EL (cell line): ENCODE measurements at regions not wholly inside any gene's neighbourhood (a gene's known extent, or its start where the extent isn't known, plus 50 kb on each side); places are given as distances from the start of the nearest gene placed in this dataset.
"Not testable (repeated sequence)": the region's sequence is repeated elsewhere in the genome, so short reads cannot be mapped to it uniquely, and the experiment has no call there.

Experiments used
- DNase-seq: peaks from one replicate; pipeline ENCODE4 v3.0.0-alpha.2; 2016

- no peak for DNase-seq
Observed at GRCh38 chr1:73766786-73767348, 431.1 kb downstream of the LRRIQ3 start.

- no peak for DNase-seq
Observed at GRCh38 chr1:73765551-73766233, 432.3 kb downstream of the LRRIQ3 start.

GRCh38 chr1:73761559-73761958, 436.4 kb downstream of the LRRIQ3 start:
- no peak for DNase-seq

DNA sequence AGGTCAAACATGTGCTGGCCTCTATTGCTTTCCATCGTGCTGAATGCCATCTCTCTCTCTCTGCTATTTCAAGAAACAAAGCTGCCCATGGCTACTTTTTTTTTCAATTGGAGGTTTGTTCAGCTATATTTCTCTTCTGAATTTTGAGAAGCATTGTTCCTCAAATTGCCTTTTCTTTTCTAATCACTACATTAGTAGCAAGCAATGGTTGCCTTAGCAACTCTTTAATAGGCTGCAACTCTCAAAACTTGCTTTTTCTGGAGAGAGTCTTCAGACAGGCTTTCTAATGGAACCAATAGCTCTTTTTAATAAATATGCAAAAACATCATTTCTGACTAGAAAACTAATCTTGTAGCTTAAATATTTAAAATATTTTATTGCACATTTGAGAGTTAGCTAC, 439.0 kb downstream of the LRRIQ3 start:
- DNase-seq: no peak

DNA sequence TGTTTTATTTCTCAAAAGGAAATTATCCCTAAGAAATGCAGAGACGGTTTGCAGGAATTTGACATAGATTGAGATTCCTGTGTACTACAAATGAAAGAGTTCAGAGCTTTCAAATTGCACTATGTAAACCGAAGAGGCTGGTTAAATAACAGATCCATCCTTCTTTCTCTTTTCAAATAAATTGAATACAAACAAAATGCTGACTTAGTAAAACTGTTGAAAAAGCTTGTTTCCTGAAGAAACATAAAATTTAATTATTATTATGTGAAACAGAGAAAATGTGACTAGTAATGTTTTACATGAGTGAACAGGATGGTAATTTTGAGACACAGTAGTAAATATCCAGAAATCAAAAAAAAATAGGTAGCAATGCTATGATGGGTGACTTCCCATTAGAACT, 441.2 kb downstream of the LRRIQ3 start:
- DNase-seq: no peak

GRCh38 chr1:73755649-73756048, 442.3 kb downstream of the LRRIQ3 start:
- no peak for DNase-seq

DNA sequence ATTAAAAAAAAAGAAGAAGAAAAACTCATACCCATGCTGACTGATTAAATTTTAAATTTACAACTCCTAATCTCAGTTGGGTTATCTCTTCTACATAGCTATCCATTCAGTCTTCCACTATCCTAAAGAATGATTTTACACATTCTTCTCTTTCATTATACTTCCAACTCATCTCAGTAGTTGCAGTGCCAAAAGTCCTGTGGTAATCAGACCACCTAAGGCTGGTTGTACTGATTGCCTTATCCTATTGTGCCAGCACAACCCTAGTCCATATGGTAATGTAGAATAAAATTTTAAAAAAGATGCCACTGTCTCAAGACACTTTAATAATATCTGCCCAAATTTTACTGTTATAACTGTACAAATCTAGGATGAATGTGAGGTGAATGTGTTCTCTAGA, 448.0 kb downstream of the LRRIQ3 start:
- DNase-seq: no peak

- DNase-seq: no peak
Observed at GRCh38 chr1:73744985-73745384, 453.0 kb downstream of the LRRIQ3 start.

- no peak for DNase-seq
Observed at GRCh38 chr1:73736125-73736524, 461.9 kb downstream of the LRRIQ3 start.

GRCh38 chr1:73727036-73727435, 470.9 kb downstream of the LRRIQ3 start:
- DNase-seq: no peak

- no peak for DNase-seq
Observed at GRCh38 chr1:73722055-73722454, 475.9 kb downstream of the LRRIQ3 start.

DNA sequence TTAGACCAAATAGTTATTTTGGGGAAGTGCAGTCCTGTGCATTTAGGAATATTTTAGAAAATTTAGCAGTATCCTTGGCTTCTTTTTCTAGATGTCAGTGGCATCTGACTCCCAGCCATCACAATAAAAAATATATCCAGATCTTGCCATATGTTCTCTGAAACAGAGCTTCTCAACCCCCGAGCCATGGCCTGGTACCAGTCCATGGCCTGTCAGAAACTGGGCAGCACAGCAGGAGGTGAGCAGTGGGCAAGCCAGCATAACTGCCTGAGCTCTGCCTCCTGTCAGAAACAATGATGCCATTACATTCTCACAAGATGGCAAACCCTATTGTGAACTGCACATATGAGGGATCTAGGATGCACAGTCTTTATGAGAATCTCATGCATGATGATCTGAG, 480.0 kb downstream of the LRRIQ3 start:
- no peak for DNase-seq

GRCh38 chr1:73711089-73711488, 486.9 kb downstream of the LRRIQ3 start:
- no peak for DNase-seq

DNA sequence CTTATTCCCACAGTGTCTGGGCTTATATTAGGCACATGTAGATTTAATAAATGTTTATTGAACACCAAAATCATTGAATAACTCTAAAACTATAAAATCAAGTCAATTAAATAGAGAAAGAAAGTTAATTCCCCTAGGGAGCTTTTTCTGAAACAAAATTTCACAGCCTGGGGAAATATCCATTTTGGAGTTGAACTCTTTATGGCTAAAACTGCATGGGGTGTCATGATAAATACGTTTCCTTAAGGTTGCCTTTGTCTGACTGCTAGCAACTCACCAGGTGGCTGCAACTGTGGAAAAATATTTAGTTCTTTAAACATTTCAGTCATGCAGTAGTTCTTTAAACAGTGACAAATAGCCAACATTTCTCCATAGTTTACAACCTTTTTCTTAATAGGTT, 496.1 kb downstream of the LRRIQ3 start:
- DNase-seq: no peak

- DNase-seq: no peak
Observed at GRCh38 chr1:73676186-73676585, 521.8 kb downstream of the LRRIQ3 start.

DNA sequence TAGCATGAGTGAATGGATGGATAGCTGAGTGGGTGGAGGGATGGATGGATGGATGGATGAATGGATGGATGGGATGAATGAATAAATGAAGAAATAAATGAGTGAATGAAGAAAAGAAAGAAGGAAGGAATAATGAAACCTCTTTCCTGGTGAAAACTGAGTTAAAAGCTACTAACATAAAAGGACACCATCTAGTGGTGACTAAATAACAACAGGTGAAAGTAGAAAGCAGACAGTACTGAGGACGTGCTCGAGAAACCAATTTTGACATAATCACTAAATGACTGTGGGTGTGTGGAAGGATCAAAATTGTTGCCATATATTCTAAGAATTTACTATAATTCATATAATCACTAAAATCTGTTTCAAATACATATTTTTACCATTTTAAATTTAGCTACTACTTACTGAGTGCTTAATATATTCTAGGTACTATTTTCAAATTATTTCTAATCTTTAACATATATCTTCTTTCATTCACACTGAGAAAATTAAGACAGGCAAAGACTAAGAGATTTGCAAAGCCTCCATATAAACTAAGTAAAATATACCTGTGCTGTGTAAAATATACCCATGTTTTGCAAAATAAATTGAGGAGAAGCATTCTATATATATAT, 522.9 kb downstream of the LRRIQ3 start:
- DNase-seq: no peak

GRCh38 chr1:73673971-73674370, 524.0 kb downstream of the LRRIQ3 start:
- no peak for DNase-seq

DNA sequence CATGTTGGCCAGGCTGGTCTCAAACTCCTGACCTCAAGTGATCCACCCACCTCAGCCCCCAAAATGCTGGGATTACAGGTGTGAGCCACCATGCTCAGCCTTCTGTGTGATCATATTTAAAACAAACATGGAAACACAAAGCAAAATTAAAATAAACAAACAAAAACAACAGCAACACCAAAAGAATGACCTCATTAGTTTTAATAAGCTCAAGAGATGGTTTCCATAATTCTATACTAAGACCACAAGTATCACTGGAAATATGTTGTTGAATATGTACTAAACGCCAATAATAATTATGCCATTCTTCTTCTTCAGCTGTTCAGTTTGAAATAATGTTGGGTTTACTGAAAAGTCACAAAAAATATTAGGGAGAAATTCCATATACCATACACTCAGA, 526.4 kb downstream of the LRRIQ3 start:
- DNase-seq: no peak

GRCh38 chr1:73667959-73668358, 530.0 kb downstream of the LRRIQ3 start:
- not testable (repeated sequence) for DNase-seq

- DNase-seq: no peak
Observed at GRCh38 chr1:73662526-73662925, 535.5 kb downstream of the LRRIQ3 start.

- no peak for DNase-seq
Observed at GRCh38 chr1:73659136-73659535, 538.8 kb downstream of the LRRIQ3 start.

DNA sequence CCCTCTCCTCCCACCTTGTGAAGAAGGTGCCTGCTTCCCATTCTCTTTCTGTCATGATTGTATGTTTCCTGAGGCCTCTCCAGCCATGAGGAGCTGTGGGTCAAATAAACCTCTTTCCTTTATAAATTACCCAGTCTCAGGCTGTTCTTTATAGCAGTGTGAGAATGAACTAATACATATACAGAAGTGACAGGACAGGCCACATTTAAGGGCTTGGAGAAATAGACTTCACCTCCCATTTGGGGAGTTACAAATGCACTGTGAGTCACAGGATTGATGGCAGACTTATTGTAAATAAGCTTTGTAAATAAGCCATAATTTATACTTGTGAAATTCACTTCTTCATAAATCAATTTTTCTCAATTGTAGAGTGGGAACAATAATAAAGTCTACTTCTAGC, 543.3 kb downstream of the LRRIQ3 start:
- no peak for DNase-seq

DNA sequence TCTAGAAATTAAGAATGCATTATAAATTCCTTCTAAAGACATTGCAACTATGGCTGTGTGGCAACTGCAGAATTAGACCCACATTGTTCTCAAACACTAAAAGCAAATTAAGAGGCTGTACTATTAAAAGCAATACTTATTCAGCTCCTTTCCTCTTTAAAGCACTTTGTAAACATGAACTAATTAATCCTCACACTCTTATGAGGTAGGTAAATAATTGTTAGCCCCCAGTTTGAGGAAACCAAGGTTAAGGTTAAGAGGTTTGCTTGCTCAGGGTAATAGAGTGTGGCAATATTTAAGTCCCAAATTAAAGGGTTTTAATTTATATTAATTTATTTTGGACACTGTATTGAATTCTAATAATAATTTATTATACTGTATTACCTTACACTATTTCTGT, 553.8 kb downstream of the LRRIQ3 start:
- DNase-seq: no peak

- no peak for DNase-seq
Observed at GRCh38 chr1:73639494-73639893, 558.5 kb downstream of the LRRIQ3 start.

DNA sequence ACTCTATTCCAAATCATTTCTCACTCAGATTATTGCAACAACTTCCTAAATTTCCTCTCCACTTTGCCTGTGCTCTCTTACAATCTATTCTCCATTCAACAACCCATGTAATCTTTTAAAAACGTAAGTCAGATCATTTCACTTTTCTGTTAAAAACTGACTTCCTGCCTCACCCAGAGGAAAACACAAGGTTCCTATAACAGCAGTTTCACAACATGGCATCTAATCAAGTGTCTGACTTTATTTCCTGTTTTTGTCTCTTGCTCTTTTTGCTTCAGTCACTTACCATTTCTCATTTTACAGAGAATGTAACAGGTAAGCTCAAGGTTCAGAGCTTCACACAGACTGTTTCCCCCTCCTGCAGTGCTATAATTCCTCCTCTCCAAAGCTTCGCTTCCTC, 560.7 kb downstream of the LRRIQ3 start:
- no peak for DNase-seq
